GM18907 (cell line): ENCODE measurements at regions not wholly inside any gene's neighbourhood (a gene's known extent, or its start where the extent isn't known, plus 50 kb on each side); places are given as distances from the start of the nearest gene placed in this dataset.

ENCODE experiments used
- ATAC-seq: cut with Tn5 transposase; IDR thresholded peaks from one replicate; pipeline ENCODE4 v1.9.1; 2021; ENCODE audit warnings: mild to moderate bottlenecking, moderate library complexity; ENCODE audit not compliant: unreplicated experiment

DNA sequence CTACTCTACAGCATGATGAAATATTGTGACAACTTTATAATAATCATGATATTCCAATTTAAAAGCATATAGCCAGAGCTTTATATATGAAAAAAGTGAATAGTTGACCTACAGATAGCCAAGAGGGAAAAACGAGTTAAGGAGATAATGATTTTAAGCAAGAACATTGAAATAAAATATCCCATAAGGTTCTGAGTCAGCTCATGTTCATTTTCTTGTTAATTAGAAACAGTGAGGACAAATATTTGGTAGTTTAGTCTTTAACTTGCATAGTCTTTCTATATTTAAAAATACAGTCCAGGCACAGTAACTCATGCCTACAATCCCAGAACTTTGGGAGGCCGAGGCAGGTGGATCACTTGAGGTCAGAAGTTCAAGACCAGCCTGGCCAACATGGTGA, 55.8 kb upstream of the CDH6 start:
- ATAC-seq = no peak

DNA sequence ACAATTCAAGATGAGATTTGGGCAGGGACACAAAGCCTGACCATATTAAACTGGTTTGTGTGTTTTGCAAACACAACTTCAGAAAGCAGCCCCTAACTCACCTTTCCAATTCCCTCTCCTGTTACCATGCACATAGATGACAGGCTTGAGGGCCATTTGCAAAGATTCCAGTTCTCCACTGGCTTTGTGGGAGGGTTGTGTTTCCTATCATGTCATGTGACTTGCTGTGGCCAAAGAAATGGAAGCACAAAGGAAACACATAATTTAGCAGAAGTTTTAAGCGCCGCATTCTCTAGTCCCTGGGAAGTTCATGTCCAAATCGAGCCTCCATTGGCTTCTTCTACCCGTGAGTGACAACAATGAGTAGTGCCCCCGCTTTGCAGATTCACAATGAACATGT, 57.9 kb upstream of the CDH6 start:
- no peak for ATAC-seq

DNA sequence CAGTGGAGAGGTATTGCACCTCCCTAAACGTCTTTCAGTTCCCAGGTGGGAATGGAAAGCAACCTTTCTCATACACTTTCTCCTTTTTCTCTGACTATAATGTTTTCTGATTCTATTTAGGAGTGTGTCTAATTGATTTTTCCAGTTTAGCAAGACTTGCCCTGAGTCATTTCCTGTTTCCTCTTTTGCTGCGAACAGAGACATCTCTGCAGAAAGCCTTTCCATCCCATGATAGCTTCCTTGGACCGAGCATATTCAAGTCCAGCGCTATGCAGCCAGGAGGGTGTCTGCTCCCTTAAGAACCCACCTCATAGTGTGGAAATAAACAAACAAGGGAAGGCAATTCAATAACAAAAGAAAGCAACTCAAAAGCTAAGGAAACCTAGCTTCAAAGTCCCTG, 60.0 kb upstream of the CDH6 start:
- no peak for ATAC-seq

DNA sequence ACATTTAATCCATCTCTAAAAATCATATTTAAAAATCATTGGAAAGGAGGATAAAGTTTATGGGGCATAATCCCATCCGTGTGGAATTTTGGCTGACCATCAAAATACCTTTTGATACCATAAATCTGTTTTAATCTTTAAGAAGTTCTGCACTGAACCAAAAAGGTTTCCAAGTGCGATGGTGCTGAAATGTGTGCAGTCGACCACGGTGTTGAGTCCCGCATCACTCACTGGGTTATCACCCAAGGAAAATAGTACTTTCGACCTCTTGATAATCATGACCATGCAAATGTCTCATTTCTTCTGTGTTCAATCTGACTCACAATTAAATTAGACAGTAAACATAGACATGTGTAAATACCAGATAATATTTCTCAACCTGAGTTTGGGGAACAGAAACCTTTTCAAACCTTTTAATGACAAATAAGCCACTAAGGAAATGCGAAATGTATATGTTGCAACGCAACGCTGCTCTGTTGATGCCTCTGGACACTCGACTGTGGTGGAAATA, 62.0 kb upstream of the CDH6 start:
- no peak for ATAC-seq

DNA sequence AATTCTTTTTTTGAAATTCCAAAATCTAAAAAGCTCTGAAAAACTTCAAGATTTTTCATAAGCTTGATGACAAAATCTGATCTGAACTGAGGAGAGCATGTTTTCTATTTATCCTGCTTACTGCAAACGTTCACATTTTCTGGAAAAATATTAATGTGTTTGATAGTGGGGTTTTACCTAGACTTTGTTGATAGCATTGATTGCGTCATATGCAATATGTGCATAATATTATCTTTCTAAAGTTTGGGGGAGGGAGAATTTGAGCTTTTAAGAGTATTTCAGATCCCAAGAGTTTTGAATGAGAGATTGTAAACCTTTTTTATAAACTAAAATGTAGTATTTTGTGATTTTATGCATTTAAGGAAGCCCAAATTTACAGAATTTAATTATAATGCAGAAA, 62.8 kb upstream of the CDH6 start:
- no peak for ATAC-seq

DNA sequence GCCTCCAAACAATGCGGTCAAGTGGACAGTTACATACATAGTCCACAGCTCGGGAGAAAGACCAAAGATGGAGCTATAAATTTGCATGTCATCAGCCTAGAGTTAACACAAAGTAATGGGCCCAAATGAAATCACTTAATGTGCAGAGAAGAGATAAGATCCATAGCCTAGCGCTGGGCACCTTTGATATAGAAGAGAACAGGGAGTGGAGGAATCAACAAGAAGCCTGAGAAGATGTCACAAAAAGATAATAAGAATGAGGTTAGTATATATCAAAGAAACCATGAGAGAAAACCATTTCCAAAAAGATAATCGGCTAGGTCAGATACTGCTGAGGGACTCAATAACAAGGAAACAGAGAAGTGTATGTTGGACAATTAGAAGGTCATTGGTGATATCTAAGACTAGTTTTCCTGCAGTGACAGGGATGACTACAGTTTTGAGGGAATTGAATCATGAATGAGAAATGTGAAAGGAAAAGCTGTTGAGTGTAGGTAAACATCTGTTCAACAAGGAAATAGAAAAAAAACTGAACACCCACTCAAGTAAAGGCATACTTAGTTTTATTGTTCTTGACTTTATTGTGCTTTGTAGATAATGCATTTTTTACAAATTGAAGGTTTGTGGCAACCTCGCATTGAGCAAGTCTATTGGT, 68.7 kb upstream of the CDH6 start:
- ATAC-seq = no peak

DNA sequence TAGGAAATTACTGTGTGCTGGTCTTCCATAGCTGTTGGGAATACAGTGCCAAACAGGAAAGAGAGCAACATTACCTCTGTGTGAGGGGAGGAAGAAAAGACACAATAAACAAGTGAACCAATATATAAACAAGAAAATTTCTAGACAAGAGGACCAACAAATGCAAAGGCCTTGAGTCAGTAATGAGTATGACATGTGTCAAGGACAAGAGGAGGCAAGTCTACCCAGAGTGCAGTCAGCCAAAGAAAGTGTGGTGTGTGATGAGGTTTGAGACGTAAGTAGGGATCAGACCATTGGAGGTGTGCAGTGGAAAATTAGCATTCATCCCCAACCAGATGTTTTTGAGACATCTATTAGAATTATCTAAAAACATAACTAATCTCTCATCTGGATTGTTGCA, 69.5 kb upstream of the CDH6 start:
- no peak for ATAC-seq

DNA sequence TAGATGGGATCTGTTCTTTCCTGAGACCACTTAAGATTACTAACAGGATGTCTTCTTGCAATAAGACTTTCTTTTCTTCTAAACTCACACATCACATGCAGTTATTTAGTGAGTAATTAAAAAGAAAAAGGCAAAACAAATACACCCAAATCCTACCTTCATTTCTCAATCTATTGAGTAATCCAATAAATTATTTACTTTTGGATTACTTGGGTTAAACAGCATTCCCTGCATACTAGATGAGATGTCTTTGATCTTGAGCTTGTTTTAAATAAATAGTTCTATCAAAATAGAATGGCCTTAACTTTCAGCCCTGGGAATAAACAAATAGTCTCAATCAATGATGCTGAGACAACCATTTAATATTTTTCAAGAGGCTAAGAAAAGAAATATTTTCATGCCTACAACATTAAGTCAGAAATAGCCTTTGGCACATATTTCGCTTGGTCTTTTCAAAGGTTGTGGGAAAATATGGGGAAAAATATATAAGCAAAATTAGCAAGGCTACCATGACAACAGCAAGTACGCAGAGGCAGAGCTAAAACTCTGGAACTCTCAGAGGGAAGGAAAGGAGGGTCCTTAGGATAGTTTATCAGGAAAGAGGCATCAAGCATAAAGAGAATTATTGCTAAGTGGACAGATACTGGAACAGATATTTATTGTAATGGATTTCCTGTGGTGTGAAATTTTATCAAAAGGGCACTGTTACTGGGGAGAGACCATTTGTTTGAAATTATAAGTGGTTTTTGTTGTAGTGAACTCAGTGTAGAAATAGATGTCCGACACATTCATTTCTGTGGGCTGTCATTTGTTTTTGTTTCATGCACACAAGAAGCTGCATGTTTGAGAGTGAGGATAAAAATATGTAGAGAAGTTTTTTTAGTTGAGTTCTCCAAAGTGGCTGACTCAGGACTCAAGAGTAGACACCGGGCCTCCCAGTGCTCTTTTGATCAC, 70.2 kb upstream of the CDH6 start:
- no peak for ATAC-seq

DNA sequence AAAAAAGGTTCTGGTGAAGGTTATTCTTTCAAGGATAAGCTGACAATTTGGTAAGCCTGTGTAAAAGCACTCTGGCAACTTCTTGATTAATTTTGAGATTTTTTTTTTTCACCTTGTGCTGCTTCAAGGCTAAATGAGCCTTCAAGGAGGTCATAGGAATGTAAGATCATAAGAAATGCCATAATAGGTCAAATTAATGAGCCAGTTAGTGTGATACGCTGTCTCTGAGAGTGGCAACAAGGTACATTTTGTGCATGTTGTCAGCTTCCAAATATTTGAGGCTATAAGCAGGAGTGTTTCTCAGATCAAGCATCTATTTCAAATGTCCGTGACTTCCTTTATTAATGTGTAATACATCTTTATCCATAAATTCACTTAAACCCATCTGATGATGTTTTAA, 72.3 kb upstream of the CDH6 start:
- no peak for ATAC-seq

DNA sequence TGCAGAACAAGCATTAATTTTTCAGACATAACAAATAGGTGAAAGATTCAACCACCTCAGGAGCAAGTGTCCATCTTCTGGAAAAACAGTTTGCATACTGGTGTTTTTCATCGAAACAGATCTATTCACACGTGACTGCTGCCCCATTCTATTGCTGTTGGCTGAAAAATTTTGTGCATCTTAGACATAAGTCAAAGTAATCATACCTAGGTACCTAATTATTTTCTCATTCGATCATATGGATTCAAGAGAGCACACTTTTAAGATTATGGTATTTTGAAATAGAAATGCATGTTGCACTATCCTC, 72.9 kb upstream of the CDH6 start:
- ATAC-seq = no peak

DNA sequence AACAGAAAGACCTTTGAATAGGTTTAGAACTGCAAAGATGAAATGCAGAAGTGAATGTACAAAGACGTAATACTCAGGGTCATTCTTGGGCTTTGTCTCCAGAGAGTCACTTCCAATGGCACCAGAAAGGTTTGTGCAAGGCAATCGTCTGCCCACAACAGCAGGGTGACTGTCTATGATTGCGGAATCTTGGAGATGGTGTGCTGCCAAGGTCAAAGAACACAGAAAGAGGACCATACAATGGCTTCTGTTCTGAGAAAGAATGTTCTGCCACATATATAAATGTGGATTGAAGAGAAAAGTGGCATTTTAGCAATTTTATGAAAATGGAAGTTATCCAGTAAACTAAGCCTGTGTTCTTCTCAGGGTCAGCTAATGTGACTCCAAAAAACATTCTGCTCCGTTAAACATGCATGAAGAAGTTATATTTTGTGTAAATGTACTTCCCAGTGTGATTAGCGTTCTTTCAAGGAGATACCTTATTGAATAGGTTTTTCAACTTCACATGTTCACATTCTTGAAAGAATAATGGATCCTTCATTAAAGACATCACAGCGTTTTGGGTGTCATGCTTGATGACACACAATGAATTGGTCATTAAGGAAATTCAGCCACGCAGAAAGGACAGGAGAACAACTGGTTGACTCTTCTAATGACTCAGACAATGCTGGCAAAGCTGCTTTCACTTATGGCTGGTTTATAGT, 73.4 kb upstream of the CDH6 start:
- no peak for ATAC-seq

DNA sequence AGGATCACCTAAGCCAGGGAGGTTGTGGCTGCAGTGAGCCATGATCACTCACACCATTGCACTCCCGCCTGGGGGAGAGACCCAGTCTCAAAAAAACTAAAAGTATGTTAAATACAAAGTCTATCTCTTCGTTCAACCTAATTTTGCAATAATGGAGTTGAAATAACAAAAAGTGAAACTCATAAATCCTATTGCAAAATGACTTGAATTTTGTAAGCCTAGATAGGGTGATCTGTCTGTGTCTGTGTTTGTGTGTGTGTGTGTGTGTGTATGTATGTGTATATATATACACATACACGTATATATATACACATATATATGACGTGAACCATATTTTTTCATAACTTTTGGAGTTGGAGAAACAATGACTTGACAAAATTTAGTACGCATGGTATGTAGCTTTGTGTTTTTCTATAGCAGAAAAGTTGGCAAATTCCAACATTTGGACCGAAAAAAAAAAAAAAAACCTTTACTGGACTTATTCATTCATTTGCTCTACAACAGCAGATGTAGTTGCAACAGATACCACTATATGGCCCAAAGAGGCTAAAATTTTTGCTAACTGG, 76.9 kb upstream of the CDH6 start:
- ATAC-seq = no peak

DNA sequence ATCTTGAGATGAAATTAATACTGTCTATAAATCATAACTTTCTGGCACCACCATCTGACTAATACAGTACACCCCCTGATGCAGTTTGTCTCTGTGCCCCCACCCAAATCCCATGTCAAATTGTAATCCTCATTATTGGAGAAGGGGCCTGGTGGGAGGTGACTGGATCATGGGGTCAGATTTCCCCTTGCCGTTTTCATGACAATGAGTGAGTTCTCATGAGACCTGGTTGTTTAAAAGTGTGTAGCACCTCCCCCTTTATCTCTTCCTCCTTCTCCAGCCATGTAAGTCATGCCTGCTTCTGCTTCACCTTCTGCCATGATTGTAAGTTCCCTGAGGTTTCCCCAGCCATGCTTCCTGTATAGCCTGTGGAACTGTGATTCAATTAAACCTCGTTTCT, 78.7 kb upstream of the CDH6 start:
- no peak for ATAC-seq

DNA sequence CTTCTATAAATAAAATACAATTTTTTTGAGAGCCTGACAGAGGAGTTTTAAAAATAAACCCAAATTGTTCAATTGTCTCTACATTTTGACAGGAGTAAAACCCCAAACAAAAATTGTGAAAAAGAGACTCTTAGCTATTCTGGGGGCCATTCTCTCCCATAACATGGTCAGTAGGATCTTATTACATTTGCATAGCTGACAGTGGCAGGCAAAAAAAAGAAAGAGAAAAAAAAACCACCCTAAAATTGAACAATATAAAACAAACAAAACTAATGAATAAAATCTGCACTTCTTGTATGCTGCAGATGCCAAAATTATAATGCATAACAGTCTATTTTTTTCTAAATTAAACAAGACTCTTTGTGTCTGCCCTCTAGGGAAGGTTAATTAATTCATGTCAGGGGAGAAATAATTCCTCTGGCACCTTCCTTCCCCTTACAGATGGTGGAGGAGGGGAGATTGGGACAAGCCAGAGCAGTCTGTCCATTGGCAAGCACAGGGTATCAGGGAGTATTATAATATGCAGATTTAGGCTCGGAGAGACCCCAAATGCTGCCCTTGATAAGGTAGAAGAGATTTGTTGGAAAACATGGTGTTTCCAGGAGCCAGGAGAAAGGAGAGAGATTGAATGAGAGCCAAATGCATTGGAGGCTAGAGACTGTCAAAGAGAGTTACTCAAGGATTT, 79.7 kb upstream of the CDH6 start:
- ATAC-seq = no peak

DNA sequence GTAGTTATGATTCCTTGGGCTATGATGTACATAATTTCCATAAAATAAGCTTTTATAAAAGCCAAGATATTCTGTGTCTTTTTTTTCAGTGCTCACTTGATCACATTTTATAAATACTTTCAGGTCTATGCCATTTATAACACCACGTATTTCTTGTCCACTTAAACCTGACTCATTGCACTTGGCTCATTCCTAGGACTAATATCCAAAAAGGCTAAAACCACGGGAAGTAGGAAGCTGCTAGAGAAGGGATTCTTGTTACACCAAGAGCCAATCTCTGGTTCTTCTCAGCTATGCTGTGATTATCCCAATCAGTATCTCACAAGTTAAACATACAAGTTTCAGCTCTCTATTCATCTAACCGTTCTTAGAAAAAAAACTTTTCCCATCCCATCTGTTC, 80.4 kb upstream of the CDH6 start:
- ATAC-seq = no peak

DNA sequence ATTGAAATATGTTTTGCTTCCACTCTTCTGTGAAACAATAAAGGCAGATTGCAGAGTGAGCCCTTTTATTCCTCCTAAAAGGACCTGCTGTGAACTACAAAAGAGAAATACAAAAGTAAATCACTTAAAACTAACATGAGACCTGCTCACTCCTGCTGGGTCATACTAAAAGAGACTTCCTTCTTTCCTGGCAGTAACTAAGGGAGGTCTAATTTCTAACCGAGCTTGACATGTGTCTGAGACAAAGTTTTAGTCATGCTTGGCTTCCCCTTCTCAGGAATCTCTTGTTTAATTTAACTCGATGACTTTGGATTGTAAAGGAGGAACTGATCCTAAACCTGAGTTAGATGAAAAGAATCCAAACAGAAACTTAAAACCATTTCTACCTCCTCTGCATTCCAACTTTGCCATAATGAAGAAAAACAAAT, 86.4 kb upstream of the CDH6 start:
- ATAC-seq = no peak

DNA sequence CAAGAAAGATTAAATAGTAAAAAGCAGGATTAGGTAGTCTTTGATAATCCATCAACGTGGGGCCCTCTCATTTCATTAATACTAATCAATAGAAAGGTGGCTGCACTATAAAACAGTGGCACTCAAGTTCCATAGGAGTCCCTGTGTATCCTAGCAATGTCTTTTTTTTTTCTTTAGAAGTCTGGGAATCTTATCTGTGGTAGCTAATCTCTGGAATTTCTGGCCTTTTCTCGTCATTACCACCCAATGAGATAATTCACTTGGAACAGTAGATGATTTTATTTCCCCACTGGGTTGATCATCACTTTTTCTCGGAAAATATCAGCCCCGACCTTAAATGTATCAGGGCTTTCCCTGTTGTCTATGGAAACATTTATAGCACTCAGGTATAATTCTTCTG, 86.8 kb upstream of the CDH6 start:
- no peak for ATAC-seq

DNA sequence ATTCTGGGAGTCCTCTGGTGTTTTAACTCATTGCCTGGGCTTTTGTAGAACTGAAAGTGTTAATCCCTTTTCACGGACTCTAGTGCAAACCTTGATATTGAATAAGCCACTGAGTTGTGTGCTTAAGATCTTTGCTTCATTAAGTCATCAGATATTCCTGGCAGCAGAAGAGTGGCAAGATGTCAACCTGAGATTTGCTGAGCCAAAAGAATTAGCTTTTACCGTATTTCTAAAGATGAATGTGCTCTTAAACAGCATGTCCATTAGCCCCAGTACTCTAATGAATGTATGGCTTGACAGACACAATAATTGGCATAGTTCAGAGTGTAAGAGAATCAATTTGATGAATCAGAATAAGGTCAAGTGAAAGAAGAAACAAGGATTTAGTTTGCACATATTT, 87.2 kb upstream of the CDH6 start:
- no peak for ATAC-seq

DNA sequence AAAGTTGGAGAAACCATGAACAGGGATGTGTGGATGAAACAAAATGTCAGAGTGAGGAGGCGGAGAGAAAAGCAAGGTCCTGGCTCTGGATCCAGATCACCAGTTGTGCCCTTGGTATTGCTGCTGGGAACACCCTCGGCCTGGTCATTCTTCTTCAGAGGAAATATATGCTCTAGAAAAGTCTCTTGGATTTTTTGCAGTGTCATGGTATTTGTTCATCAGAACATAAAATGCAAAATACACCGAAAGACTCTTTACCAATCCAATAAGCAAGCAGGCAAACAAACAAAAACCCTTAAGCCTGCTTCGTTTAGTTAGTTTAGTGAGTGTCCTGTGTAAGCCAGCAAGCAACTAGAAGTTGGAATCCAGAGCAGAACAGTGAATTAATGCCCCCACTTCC, 88.7 kb upstream of the CDH6 start:
- ATAC-seq = no peak

DNA sequence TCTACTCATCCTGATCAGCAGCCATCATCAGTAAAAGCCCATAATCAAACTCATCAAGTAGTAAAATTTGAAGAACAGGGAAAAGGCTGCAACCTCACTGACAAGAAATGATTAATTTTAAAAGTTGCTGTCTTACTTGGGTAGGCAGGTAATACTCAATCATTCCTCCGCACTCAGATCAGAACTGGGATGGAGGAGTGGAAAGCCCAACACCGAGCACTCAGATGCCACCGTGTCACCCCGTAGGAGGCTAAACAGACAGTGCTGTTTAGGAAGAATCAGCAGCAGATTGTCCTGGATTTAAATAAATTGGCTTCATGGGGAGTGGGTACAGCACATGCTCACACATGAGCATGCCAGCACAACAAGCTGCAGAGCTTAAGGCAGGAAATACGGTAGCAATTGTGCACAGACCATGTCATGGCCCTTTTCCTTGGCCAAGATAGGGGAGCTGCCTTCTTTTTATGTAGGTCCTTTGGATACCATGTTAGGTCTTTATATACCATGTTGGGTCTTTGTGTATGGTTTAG, 92.6 kb upstream of the CDH6 start:
- no peak for ATAC-seq
